Adipocyte (in vitro differentiated cells): ENCODE measurements at regions not wholly inside any gene's neighbourhood (a gene's known extent, or its start where the extent isn't known, plus 50 kb on each side); places are given as distances from the start of the nearest gene placed in this dataset.

ENCODE experiments used
- DNase-seq: peaks from one replicate; pipeline ENCODE4 v3.0.0-alpha.2; 2015; ENCODE audit warnings: low read depth
- H3K27me3 ChIP-seq: replicated peaks from 2 replicates; pipeline ENCODE4 v1.7.0; 2013; ENCODE audit warnings: mild to moderate bottlenecking, low read length, moderate library complexity; ENCODE audit not compliant: control insufficient read depth, insufficient read depth
- H3K36me3 ChIP-seq: 2 replicates; pipeline ENCODE4 v1.7.0; 2013; ENCODE audit warnings: low read length, mild to moderate bottlenecking, moderate library complexity; ENCODE audit not compliant: control insufficient read depth, insufficient read depth, severe bottlenecking
- H3K4me1 ChIP-seq: 2 replicates; pipeline ENCODE4 v1.7.0; 2013; ENCODE audit warnings: mild to moderate bottlenecking, low read length, moderate library complexity; ENCODE audit not compliant: control insufficient read depth, insufficient read depth
- H3K4me3 ChIP-seq: 2 replicates; pipeline ENCODE4 v1.7.0; 2013; ENCODE audit warnings: mild to moderate bottlenecking, low read length, moderate library complexity
- H3K9ac ChIP-seq: 2 replicates; pipeline ENCODE4 v1.7.0; 2013; ENCODE audit warnings: mild to moderate bottlenecking, low read length, moderate library complexity
- H3K9me3 ChIP-seq: 2 replicates; pipeline ENCODE4 v1.7.0; 2013; ENCODE audit warnings: mild to moderate bottlenecking, low read length, moderate library complexity; ENCODE audit not compliant: control insufficient read depth

GRCh38 chr16:64136314-64136713 lies 985.5 kb downstream of the CDH11 start:
- no peak for DNase-seq
- no peaks in the 10 kb centered on the region for H3K36me3 ChIP-seq
- peaks cover 15% of the 10 kb centered on the region for H3K4me1 ChIP-seq
- H3K9ac ChIP-seq = no peak overlapping the region
- no peak overlapping the region for H3K4me3 ChIP-seq
- H3K9me3 ChIP-seq = no peaks in the 10 kb centered on the region
- no peaks in the 10 kb centered on the region for H3K27me3 ChIP-seq

- Histone ChIP-seq H3K9ac (peak overlapping the region; percentile 45), H3K27me3 (no peaks in the 10 kb centered on the region), H3K4me3 (peak overlapping the region; percentile 20), H3K36me3 (no peaks in the 10 kb centered on the region), H3K9me3 (no peaks in the 10 kb centered on the region), H3K4me1 (peaks cover 15% of the 10 kb centered on the region)
- no peak for DNase-seq
Measured at GRCh38 chr16:64133366-64133765, 988.5 kb downstream of the CDH11 start.

GRCh38 chr16:64132759-64133361 lies 989.0 kb downstream of the CDH11 start:
- Histone ChIP-seq H3K27me3 (no peaks in the 10 kb centered on the region), H3K9me3 (no peaks in the 10 kb centered on the region)

GRCh38 chr16:64132190-64132589 lies 989.7 kb downstream of the CDH11 start:
- no peak for DNase-seq
- no peak overlapping the region for H3K9ac ChIP-seq
- H3K4me3 ChIP-seq = no peak overlapping the region

More at GRCh38 chr16:64132759-64133361, 989.0 kb downstream of the CDH11 start:
- Histone ChIP-seq H3K4me3 (peak overlapping the region; percentile 20), H3K9ac (peak overlapping the region; percentile 45), H3K36me3 (no peaks in the 10 kb centered on the region), H3K4me1 (peaks cover 15% of the 10 kb centered on the region)
- no peak for DNase-seq

GRCh38 chr16:64131423-64131822 lies 990.4 kb downstream of the CDH11 start:
- H3K27me3 ChIP-seq = no peaks in the 10 kb centered on the region
- no peak overlapping the region for H3K9ac ChIP-seq
- H3K9me3 ChIP-seq = no peaks in the 10 kb centered on the region
- H3K4me3 ChIP-seq = no peak overlapping the region
- no peaks in the 10 kb centered on the region for H3K36me3 ChIP-seq
- DNase-seq = no peak
- H3K4me1 ChIP-seq = peaks cover 15% of the 10 kb centered on the region

More at GRCh38 chr16:64132190-64132589, 989.7 kb downstream of the CDH11 start:
- no peaks in the 10 kb centered on the region for H3K27me3 ChIP-seq
- H3K9me3 ChIP-seq = no peaks in the 10 kb centered on the region
- no peaks in the 10 kb centered on the region for H3K36me3 ChIP-seq
- H3K4me1 ChIP-seq = peaks cover 15% of the 10 kb centered on the region

- DNase-seq = no peak
- Histone ChIP-seq H3K4me1 (peaks cover 15% of the 10 kb centered on the region), H3K36me3 (no peaks in the 10 kb centered on the region), H3K27me3 (no peaks in the 10 kb centered on the region), H3K9ac (no peak overlapping the region), H3K4me3 (no peak overlapping the region), H3K9me3 (no peaks in the 10 kb centered on the region)
Measured at GRCh38 chr16:64130140-64130539, 991.7 kb downstream of the CDH11 start.

- Histone ChIP-seq H3K27me3 (no peaks in the 10 kb centered on the region), H3K9ac (no peak overlapping the region), H3K36me3 (no peaks in the 10 kb centered on the region), H3K4me1 (peaks cover 14% of the 10 kb centered on the region), H3K9me3 (no peaks in the 10 kb centered on the region), H3K4me3 (no peak overlapping the region)
- no peak for DNase-seq
Measured at GRCh38 chr16:64122177-64122576, 999.7 kb downstream of the CDH11 start.

- H3K36me3 ChIP-seq = no peaks in the 10 kb centered on the region
- H3K4me3 ChIP-seq = no peak overlapping the region
- no peaks in the 10 kb centered on the region for H3K9me3 ChIP-seq
- H3K9ac ChIP-seq = no peak overlapping the region
- no peaks in the 10 kb centered on the region for H3K27me3 ChIP-seq
- H3K4me1 ChIP-seq = peaks cover 14% of the 10 kb centered on the region
- DNase-seq = no peak
Measured at GRCh38 chr16:64121473-64121872, 1000.4 kb downstream of the CDH11 start.

GRCh38 chr16:64116151-64116550 lies 1005.7 kb downstream of the CDH11 start:
- Histone ChIP-seq H3K9me3 (no peaks in the 10 kb centered on the region), H3K27me3 (no peaks in the 10 kb centered on the region), H3K36me3 (no peaks in the 10 kb centered on the region), H3K4me3 (no peak overlapping the region), H3K4me1 (peaks cover 2% of the 10 kb centered on the region), H3K9ac (no peak overlapping the region)
- no peak for DNase-seq

- Histone ChIP-seq H3K4me1 (no peaks in the 10 kb centered on the region), H3K9ac (no peak overlapping the region), H3K9me3 (no peaks in the 10 kb centered on the region), H3K4me3 (no peak overlapping the region), H3K27me3 (no peaks in the 10 kb centered on the region), H3K36me3 (no peaks in the 10 kb centered on the region)
- peak; percentile 32 for DNase-seq
Measured at GRCh38 chr16:64109241-64109640, 1012.6 kb downstream of the CDH11 start.

GRCh38 chr16:64102654-64103053 lies 1019.2 kb downstream of the CDH11 start:
- Histone ChIP-seq H3K9me3 (peaks cover under 1% of the 10 kb centered on the region), H3K9ac (no peak overlapping the region), H3K36me3 (no peaks in the 10 kb centered on the region), H3K27me3 (no peaks in the 10 kb centered on the region), H3K4me3 (no peak overlapping the region), H3K4me1 (no peaks in the 10 kb centered on the region)
- DNase-seq = no peak

GRCh38 chr16:64098451-64098850 lies 1023.4 kb downstream of the CDH11 start:
- Histone ChIP-seq H3K27me3 (no peaks in the 10 kb centered on the region), H3K9me3 (peaks cover 17% of the 10 kb centered on the region), H3K9ac (no peak overlapping the region), H3K4me3 (no peak overlapping the region), H3K36me3 (no peaks in the 10 kb centered on the region), H3K4me1 (peaks cover 11% of the 10 kb centered on the region)
- no peak for DNase-seq
